NCI-H510A (cell line): ENCODE measurements at regions not wholly inside any gene's neighbourhood (a gene's known extent, or its start where the extent isn't known, plus 50 kb on each side); places are given as distances from the start of the nearest gene placed in this dataset.
A peak's percentile ranks its signal among the peaks of the same experiment; 100 is the strongest.
"Not testable (repeated sequence)": the region's sequence is repeated elsewhere in the genome, so short reads cannot be mapped to it uniquely, and the experiment has no call there.

Source experiments
- DNase-seq: peaks from one replicate; lab custom pipeline; 2025; lab: John Stamatoyannopoulos, UW

GRCh38 chr2:129532158-129532557, 447.3 kb upstream of the RAB6C start:
- not testable (repeated sequence) for DNase-seq

GRCh38 chr2:129548880-129549279, 430.6 kb upstream of the RAB6C start:
- DNase-seq: no peak

- DNase-seq: no peak
Measured at GRCh38 chr2:129550536-129550935, 428.9 kb upstream of the RAB6C start.

- no peak for DNase-seq
Measured at GRCh38 chr2:129554373-129554772, 425.1 kb upstream of the RAB6C start.

GRCh38 chr2:129559101-129559500, 420.4 kb upstream of the RAB6C start:
- no peak for DNase-seq

- DNase-seq: no peak
Measured at GRCh38 chr2:129565551-129566109, 413.8 kb upstream of the RAB6C start.

GRCh38 chr2:129570812-129571211, 408.7 kb upstream of the RAB6C start:
- DNase-seq: not testable (repeated sequence)

- DNase-seq: no peak
Measured at GRCh38 chr2:129575431-129575830, 404.0 kb upstream of the RAB6C start.

- no peak for DNase-seq
Measured at GRCh38 chr2:129575880-129576279, 403.6 kb upstream of the RAB6C start.

- no peak for DNase-seq
Measured at GRCh38 chr2:129580001-129580400, 399.5 kb upstream of the RAB6C start.

GRCh38 chr2:129585760-129586159, 393.7 kb upstream of the RAB6C start:
- DNase-seq: no peak

- no peak for DNase-seq
Measured at GRCh38 chr2:129587426-129588064, 391.9 kb upstream of the RAB6C start.

- DNase-seq: no peak
Measured at GRCh38 chr2:129604560-129604959, 374.9 kb upstream of the RAB6C start.

- no peak for DNase-seq
Measured at GRCh38 chr2:129605646-129606045, 373.8 kb upstream of the RAB6C start.

GRCh38 chr2:129606496-129607270, 372.8 kb upstream of the RAB6C start:
- no peak for DNase-seq

- no peak for DNase-seq
Measured at GRCh38 chr2:129609224-129609623, 370.2 kb upstream of the RAB6C start.

GRCh38 chr2:129610766-129611165, 368.7 kb upstream of the RAB6C start:
- DNase-seq: no peak

GRCh38 chr2:129611471-129611870, 368.0 kb upstream of the RAB6C start:
- DNase-seq: no peak

- peak; percentile 78 for DNase-seq
Measured at GRCh38 chr2:129619471-129619870, 360.0 kb upstream of the RAB6C start.

GRCh38 chr2:129620411-129620810, 359.1 kb upstream of the RAB6C start:
- DNase-seq: no peak

- no peak for DNase-seq
Measured at GRCh38 chr2:129623783-129624182, 355.7 kb upstream of the RAB6C start.

GRCh38 chr2:129627437-129627836, 352.0 kb upstream of the RAB6C start:
- DNase-seq: no peak

GRCh38 chr2:129636692-129637091, 342.8 kb upstream of the RAB6C start:
- DNase-seq: no peak
